ENCODE measurements at regions not wholly inside any gene's neighbourhood (a gene's known extent, or its start where the extent isn't known, plus 50 kb on each side); places are given as distances from the start of the nearest gene placed in this dataset.
A peak's percentile ranks its signal among the peaks of the same experiment; 100 is the strongest.

- no peak for DNase-seq (ENCODE audit: low spot score)
These were observed 52.5 kb upstream of the PITX2 start for GRCh38 chr4:110675426-110675825.

GRCh38 chr4:110676241-110676640, 53.4 kb upstream of the PITX2 start:
- DNase-seq (ENCODE audit: low spot score): no peak

- DNase-seq (ENCODE audit: low spot score): no peak
These were observed 55.8 kb upstream of the PITX2 start for GRCh38 chr4:110678517-110679227.

- DNase-seq (ENCODE audit: low spot score): no peak
These were observed 57.4 kb upstream of the PITX2 start for GRCh38 chr4:110680265-110680664.

- peak; percentile 13 for DNase-seq (ENCODE audit: low spot score)
These were observed 58.5 kb upstream of the PITX2 start for GRCh38 chr4:110681381-110681780.

GRCh38 chr4:110682311-110682710, 59.4 kb upstream of the PITX2 start:
- DNase-seq (ENCODE audit: low spot score): no peak

GRCh38 chr4:110683601-110684000, 60.7 kb upstream of the PITX2 start:
- no peak for DNase-seq (ENCODE audit: low spot score)

- DNase-seq (ENCODE audit: low spot score): no peak
These were observed 79.4 kb upstream of the PITX2 start for GRCh38 chr4:110702326-110702725.

- DNase-seq (ENCODE audit: low spot score): no peak
These were observed 82.0 kb upstream of the PITX2 start for GRCh38 chr4:110704748-110705439.

- no peak for DNase-seq (ENCODE audit: low spot score)
These were observed 82.5 kb upstream of the PITX2 start for GRCh38 chr4:110705440-110705782.

- no peak for DNase-seq (ENCODE audit: low spot score)
These were observed 87.2 kb upstream of the PITX2 start for GRCh38 chr4:110710070-110710469.

- DNase-seq (ENCODE audit: low spot score): no peak
These were observed 89.6 kb upstream of the PITX2 start for GRCh38 chr4:110712486-110712885.

GRCh38 chr4:110730318-110730717, 107.4 kb upstream of the PITX2 start:
- no peak for DNase-seq (ENCODE audit: low spot score)

- DNase-seq (ENCODE audit: low spot score): no peak
These were observed 111.0 kb upstream of the PITX2 start for GRCh38 chr4:110733901-110734300.

GRCh38 chr4:110735686-110736085, 112.8 kb upstream of the PITX2 start:
- no peak for DNase-seq (ENCODE audit: low spot score)

- DNase-seq (ENCODE audit: low spot score): no peak
These were observed 115.1 kb upstream of the PITX2 start for GRCh38 chr4:110737931-110738330.

- DNase-seq (ENCODE audit: low spot score): no peak
These were observed 119.3 kb upstream of the PITX2 start for GRCh38 chr4:110742143-110742542.

GRCh38 chr4:110748071-110748470, 125.2 kb upstream of the PITX2 start:
- DNase-seq (ENCODE audit: low spot score): no peak

- no peak for DNase-seq (ENCODE audit: low spot score)
These were observed 128.3 kb upstream of the PITX2 start for GRCh38 chr4:110751183-110751582.

- DNase-seq (ENCODE audit: low spot score): no peak
These were observed 129.1 kb upstream of the PITX2 start for GRCh38 chr4:110751986-110752385.

- no peak for DNase-seq (ENCODE audit: low spot score)
These were observed 130.6 kb upstream of the PITX2 start for GRCh38 chr4:110753466-110753865.

GRCh38 chr4:110754716-110755115, 131.8 kb upstream of the PITX2 start:
- DNase-seq (ENCODE audit: low spot score): peak; percentile 1

GRCh38 chr4:110769578-110769977, 146.7 kb upstream of the PITX2 start:
- no peak for DNase-seq (ENCODE audit: low spot score)

GRCh38 chr4:110770353-110770752, 147.5 kb upstream of the PITX2 start:
- DNase-seq (ENCODE audit: low spot score): no peak

Measured in RKO (cell line).